ENCODE measurements at regions not wholly inside any gene's neighbourhood (a gene's known extent, or its start where the extent isn't known, plus 50 kb on each side); places are given as distances from the start of the nearest gene placed in this dataset.

GRCh38 chrX:150038315-150038714 is 100.0 kb upstream of the EOLA2 start:
- Mint-ChIP-seq H3K4me1 (no peaks in the 10 kb centered on the region), H3K36me3 (ENCODE audit: low read depth) (no peaks in the 10 kb centered on the region), H3K27ac (no peak overlapping the region), H3K27me3 (peaks cover 2% of the 10 kb centered on the region), H3K4me3 (no peak overlapping the region), H3K9me3 (peaks cover 10% of the 10 kb centered on the region)
- ATAC-seq (no peak), DNase-seq (no peak)

- Mint-ChIP-seq H3K4me3 (no peak overlapping the region), H3K9me3 (peaks cover 10% of the 10 kb centered on the region), H3K36me3 (ENCODE audit: low read depth) (no peaks in the 10 kb centered on the region), H3K27me3 (peaks cover 2% of the 10 kb centered on the region), H3K4me1 (no peaks in the 10 kb centered on the region), H3K27ac (no peak overlapping the region)
- ATAC-seq (no peak), DNase-seq (no peak)
Observed at GRCh38 chrX:150038986-150039599, 100.8 kb upstream of the EOLA2 start.

DNA sequence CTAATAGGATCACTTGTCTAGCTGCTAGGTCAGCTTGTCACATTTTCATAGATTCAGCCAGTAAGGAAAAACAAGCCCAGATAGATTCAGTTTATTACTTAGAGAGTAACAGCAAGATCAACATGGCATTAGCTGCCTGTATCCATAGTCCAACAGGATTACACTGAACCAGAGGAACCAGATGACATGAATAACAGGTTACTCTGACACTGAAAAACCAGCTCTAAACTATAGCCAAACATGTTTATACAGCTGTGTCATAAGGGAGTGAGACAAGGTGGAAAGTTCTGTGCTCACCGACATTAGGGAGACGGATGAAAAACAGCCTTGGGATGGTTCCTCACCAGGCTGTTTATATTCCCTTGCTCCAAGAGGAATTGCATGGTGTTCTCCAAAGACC is 102.9 kb upstream of the EOLA2 start:
- no peaks in the 10 kb centered on the region for H3K4me1 Mint-ChIP-seq
- ATAC-seq (no peak), DNase-seq (no peak)
- H3K4me3 Mint-ChIP-seq = no peak overlapping the region
- peaks cover 6% of the 10 kb centered on the region for H3K9me3 Mint-ChIP-seq
- no peak overlapping the region for H3K27ac Mint-ChIP-seq
- peaks cover 3% of the 10 kb centered on the region for H3K36me3 Mint-ChIP-seq (ENCODE audit: low read depth)
- peaks cover 2% of the 10 kb centered on the region for H3K27me3 Mint-ChIP-seq

DNA sequence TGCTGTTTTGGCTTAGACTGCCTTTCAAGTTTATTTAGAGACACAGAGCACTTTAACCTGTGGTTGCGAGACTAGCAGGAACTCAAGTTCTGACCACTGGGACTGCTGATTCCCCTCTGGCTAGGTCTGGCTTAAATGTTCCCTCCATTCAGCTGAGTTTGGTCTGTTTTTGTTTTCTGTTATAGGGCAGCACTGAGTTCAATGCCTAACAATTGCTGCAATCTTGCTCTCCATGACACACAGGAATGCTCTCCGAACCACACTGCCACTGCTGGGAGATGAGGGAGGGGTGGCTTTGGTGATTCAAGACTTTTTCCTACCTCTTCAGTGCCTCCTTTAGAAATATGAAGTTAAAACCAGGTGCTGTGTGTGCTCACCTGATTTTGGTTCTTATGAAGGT is 106.3 kb upstream of the EOLA2 start:
- Mint-ChIP-seq H3K4me3 (no peak overlapping the region), H3K27me3 (peaks cover 2% of the 10 kb centered on the region)

GRCh38 chrX:150047818-150048217 is 109.5 kb upstream of the EOLA2 start:
- peaks cover 3% of the 10 kb centered on the region for H3K36me3 Mint-ChIP-seq (ENCODE audit: low read depth)
- peaks cover 6% of the 10 kb centered on the region for H3K9me3 Mint-ChIP-seq
- DNase-seq (no peak), ATAC-seq (no peak)
- no peak overlapping the region for H3K4me3 Mint-ChIP-seq
- no peak overlapping the region for H3K27ac Mint-ChIP-seq
- H3K27me3 Mint-ChIP-seq = no peaks in the 10 kb centered on the region
- no peaks in the 10 kb centered on the region for H3K4me1 Mint-ChIP-seq

More for the DNA sequence above, 106.3 kb upstream of the EOLA2 start:
- Mint-ChIP-seq H3K36me3 (ENCODE audit: low read depth) (peaks cover 3% of the 10 kb centered on the region), H3K27ac (no peak overlapping the region), H3K4me1 (no peaks in the 10 kb centered on the region), H3K9me3 (peaks cover 6% of the 10 kb centered on the region)
- no peak for ATAC-seq
- no peak for DNase-seq

DNA sequence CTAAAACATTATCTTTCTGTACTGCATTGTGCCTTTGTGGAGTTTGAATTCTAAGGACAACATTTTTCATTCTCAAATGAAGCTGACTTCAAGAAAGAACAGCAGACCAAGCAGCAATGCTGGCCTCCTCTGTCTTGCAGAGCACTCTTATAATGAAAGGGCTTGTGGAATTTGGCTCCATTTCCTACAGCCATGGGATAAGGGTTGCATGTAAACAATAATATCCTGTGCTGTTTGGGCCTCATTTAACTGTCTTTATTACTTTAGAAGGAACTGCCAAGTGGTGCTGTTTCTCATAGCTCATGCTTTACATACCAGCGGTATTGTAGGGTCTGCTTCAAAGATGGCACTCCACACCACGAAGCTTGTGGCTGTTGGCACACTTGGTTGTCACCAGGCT is 111.4 kb upstream of the EOLA2 start:
- peaks cover 3% of the 10 kb centered on the region for H3K36me3 Mint-ChIP-seq (ENCODE audit: low read depth)
- no peak for DNase-seq
- H3K4me1 Mint-ChIP-seq = no peaks in the 10 kb centered on the region
- no peak for ATAC-seq
- H3K4me3 Mint-ChIP-seq = no peak overlapping the region
- H3K9me3 Mint-ChIP-seq = peaks cover 6% of the 10 kb centered on the region
- no peaks in the 10 kb centered on the region for H3K27me3 Mint-ChIP-seq
- H3K27ac Mint-ChIP-seq = no peak overlapping the region

DNA sequence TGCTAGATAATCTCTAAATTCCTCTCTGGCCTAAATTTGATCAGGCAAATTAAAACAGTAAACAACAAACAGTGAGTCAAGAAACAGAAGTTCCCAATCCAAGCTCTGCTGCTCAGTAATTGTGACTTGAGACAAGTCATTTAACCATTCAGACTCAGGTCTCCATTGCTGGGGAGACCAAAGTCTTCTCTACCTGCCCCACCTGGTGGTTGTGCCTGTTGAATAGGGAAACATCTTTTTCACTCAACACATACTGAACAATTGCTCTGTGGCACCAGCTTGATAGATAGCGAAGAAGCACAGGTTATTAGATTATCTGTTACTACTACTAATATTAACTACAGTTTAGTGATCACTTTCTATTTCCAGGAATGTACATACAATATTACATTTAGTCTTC is 112.1 kb upstream of the EOLA2 start:
- H3K9me3 Mint-ChIP-seq = peaks cover 2% of the 10 kb centered on the region
- peak; percentile 1 for DNase-seq
- H3K4me1 Mint-ChIP-seq = no peaks in the 10 kb centered on the region
- no peak for ATAC-seq
- no peaks in the 10 kb centered on the region for H3K27me3 Mint-ChIP-seq
- H3K27ac Mint-ChIP-seq = no peak overlapping the region
- no peak overlapping the region for H3K4me3 Mint-ChIP-seq
- H3K36me3 Mint-ChIP-seq (ENCODE audit: low read depth) = no peaks in the 10 kb centered on the region

GRCh38 chrX:150051096-150051495 is 112.8 kb upstream of the EOLA2 start:
- Mint-ChIP-seq H3K4me3 (no peak overlapping the region), H3K27ac (no peak overlapping the region), H3K9me3 (no peaks in the 10 kb centered on the region), H3K4me1 (no peaks in the 10 kb centered on the region), H3K27me3 (no peaks in the 10 kb centered on the region), H3K36me3 (ENCODE audit: low read depth) (no peaks in the 10 kb centered on the region)
- ATAC-seq (no peak), DNase-seq (no peak)

- Mint-ChIP-seq H3K4me1 (no peaks in the 10 kb centered on the region), H3K36me3 (ENCODE audit: low read depth) (no peaks in the 10 kb centered on the region), H3K27ac (no peak overlapping the region), H3K27me3 (no peaks in the 10 kb centered on the region), H3K4me3 (no peak overlapping the region), H3K9me3 (no peaks in the 10 kb centered on the region)
- no peak for DNase-seq
- ATAC-seq = no peak
Observed at GRCh38 chrX:150052226-150052625, 113.9 kb upstream of the EOLA2 start.

DNA sequence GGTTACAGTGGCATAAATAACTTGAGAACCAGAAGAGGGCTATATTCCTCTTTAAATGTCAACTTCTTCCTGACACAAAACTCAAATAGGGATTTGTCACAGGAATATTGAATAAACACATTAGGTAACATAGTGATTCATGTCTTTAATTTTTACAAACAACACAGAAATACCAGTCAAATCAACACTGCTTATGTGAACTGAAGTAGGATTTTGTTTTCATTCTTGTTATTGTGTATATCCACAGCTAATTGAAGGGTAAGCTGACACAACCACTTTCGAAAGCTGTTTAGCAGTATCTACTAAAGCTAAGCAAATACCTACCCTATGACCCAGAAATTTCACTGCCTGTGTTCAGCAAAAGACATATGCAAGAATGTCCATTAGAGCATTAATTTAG is 120.4 kb upstream of the EOLA2 start:
- H3K36me3 Mint-ChIP-seq (ENCODE audit: low read depth) = no peaks in the 10 kb centered on the region
- H3K9me3 Mint-ChIP-seq = no peaks in the 10 kb centered on the region
- no peak for ATAC-seq
- peaks cover 2% of the 10 kb centered on the region for H3K27me3 Mint-ChIP-seq
- no peak for DNase-seq
- H3K27ac Mint-ChIP-seq = no peak overlapping the region
- no peaks in the 10 kb centered on the region for H3K4me1 Mint-ChIP-seq
- no peak overlapping the region for H3K4me3 Mint-ChIP-seq

DNA sequence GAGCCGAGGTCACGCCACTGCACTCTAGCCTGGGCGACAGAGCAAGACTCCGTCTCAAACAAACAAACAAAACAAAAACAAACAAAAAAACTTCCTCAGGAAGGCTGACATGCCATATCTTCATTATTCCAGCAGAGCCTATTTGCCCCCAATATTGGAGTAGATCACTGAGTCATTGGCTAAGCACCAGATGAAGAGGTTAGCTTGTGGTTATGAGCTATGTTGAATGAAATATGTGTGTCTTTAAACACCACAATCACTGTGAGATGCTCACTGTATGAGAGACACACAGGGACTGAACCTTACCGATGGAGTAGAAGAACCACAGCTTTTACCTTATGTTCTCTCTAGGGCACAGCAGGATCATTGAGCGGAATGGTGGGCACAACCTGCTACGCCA is 122.1 kb upstream of the EOLA2 start:
- H3K4me3 Mint-ChIP-seq = no peak overlapping the region
- H3K27ac Mint-ChIP-seq = no peak overlapping the region
- peaks cover 2% of the 10 kb centered on the region for H3K27me3 Mint-ChIP-seq
- no peaks in the 10 kb centered on the region for H3K36me3 Mint-ChIP-seq (ENCODE audit: low read depth)
- no peaks in the 10 kb centered on the region for H3K4me1 Mint-ChIP-seq
- DNase-seq (no peak), ATAC-seq (no peak)
- no peaks in the 10 kb centered on the region for H3K9me3 Mint-ChIP-seq

- H3K36me3 Mint-ChIP-seq (ENCODE audit: low read depth) = no peaks in the 10 kb centered on the region
- DNase-seq = no peak
- no peak for ATAC-seq
Observed at GRCh38 chrX:150062292-150063137, 124.2 kb upstream of the EOLA2 start.

GRCh38 chrX:150063138-150063518 is 124.8 kb upstream of the EOLA2 start:
- DNase-seq = no peak
- ATAC-seq = no peak
- H3K9me3 Mint-ChIP-seq = no peaks in the 10 kb centered on the region
- no peaks in the 10 kb centered on the region for H3K4me1 Mint-ChIP-seq
- no peaks in the 10 kb centered on the region for H3K36me3 Mint-ChIP-seq (ENCODE audit: low read depth)
- no peak overlapping the region for H3K27ac Mint-ChIP-seq
- H3K27me3 Mint-ChIP-seq = peaks cover 2% of the 10 kb centered on the region
- no peak overlapping the region for H3K4me3 Mint-ChIP-seq

More at GRCh38 chrX:150062292-150063137, 124.2 kb upstream of the EOLA2 start:
- no peak overlapping the region for H3K4me3 Mint-ChIP-seq
- no peaks in the 10 kb centered on the region for H3K4me1 Mint-ChIP-seq
- peaks cover 2% of the 10 kb centered on the region for H3K27me3 Mint-ChIP-seq
- H3K27ac Mint-ChIP-seq = no peak overlapping the region
- H3K9me3 Mint-ChIP-seq = no peaks in the 10 kb centered on the region

DNA sequence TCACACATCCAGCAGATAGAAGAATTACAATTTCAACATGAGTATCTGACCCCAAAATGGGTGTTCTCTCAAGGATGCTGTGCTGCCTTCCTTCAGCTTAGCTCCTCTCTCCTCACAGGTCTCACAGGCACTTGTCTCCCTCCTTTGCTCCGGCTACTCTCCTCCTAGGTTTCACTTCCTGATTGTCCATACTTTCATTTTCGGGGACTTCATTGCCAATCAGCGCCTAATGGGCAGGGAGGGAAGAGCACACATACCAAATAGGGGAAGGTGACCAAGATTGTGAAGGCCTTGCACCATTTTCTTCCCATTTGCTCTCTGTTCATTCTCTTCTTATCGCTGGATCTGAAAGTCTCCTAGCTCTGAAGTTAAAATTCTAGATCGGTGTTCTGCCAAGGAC is 125.4 kb upstream of the EOLA2 start:
- Mint-ChIP-seq H3K36me3 (ENCODE audit: low read depth) (no peaks in the 10 kb centered on the region), H3K27me3 (peaks cover 2% of the 10 kb centered on the region), H3K4me3 (no peak overlapping the region), H3K4me1 (no peaks in the 10 kb centered on the region), H3K9me3 (no peaks in the 10 kb centered on the region), H3K27ac (no peak overlapping the region)
- DNase-seq (no peak), ATAC-seq (no peak)

- Mint-ChIP-seq H3K36me3 (ENCODE audit: low read depth) (no peaks in the 10 kb centered on the region), H3K27ac (no peak overlapping the region), H3K9me3 (no peaks in the 10 kb centered on the region), H3K4me1 (no peaks in the 10 kb centered on the region), H3K27me3 (peaks cover 3% of the 10 kb centered on the region), H3K4me3 (no peak overlapping the region)
- ATAC-seq = no peak
- DNase-seq = no peak
Observed at GRCh38 chrX:150074175-150074574, 135.9 kb upstream of the EOLA2 start.
